GM18858 (cell line): ENCODE measurements at regions not wholly inside any gene's neighbourhood (a gene's known extent, or its start where the extent isn't known, plus 50 kb on each side); places are given as distances from the start of the nearest gene placed in this dataset.
"Not testable (repeated sequence)": the region's sequence is repeated elsewhere in the genome, so short reads cannot be mapped to it uniquely, and the experiment has no call there.

Experiments used
- ATAC-seq: cut with Tn5 transposase; IDR thresholded peaks from one replicate; pipeline ENCODE4 v1.9.1; 2021; ENCODE audit not compliant: unreplicated experiment

GRCh38 chrX:122626871-122627270, 557.2 kb upstream of the GRIA3 start:
- no peak for ATAC-seq

GRCh38 chrX:122641136-122641535, 542.9 kb upstream of the GRIA3 start:
- ATAC-seq = no peak

GRCh38 chrX:122641826-122642225, 542.3 kb upstream of the GRIA3 start:
- no peak for ATAC-seq

GRCh38 chrX:122655256-122655655, 528.8 kb upstream of the GRIA3 start:
- ATAC-seq = not testable (repeated sequence)

GRCh38 chrX:122666601-122667000, 517.5 kb upstream of the GRIA3 start:
- no peak for ATAC-seq

GRCh38 chrX:122667667-122668066, 516.4 kb upstream of the GRIA3 start:
- ATAC-seq = no peak

- no peak for ATAC-seq
Measured at GRCh38 chrX:122703762-122704161, 480.3 kb upstream of the GRIA3 start.

- no peak for ATAC-seq
Measured at GRCh38 chrX:122739770-122740169, 444.3 kb upstream of the GRIA3 start.

GRCh38 chrX:122770581-122770980, 413.5 kb upstream of the GRIA3 start:
- ATAC-seq = no peak

GRCh38 chrX:122771933-122772332, 412.1 kb upstream of the GRIA3 start:
- ATAC-seq = no peak

GRCh38 chrX:122777766-122778165, 406.3 kb upstream of the GRIA3 start:
- no peak for ATAC-seq

GRCh38 chrX:122783918-122784317, 400.2 kb upstream of the GRIA3 start:
- ATAC-seq = no peak

GRCh38 chrX:122787231-122787630, 396.8 kb upstream of the GRIA3 start:
- ATAC-seq = no peak

GRCh38 chrX:122788216-122788615, 395.9 kb upstream of the GRIA3 start:
- no peak for ATAC-seq

GRCh38 chrX:122790376-122791095, 393.5 kb upstream of the GRIA3 start:
- no peak for ATAC-seq

- no peak for ATAC-seq
Measured at GRCh38 chrX:122813876-122814275, 370.2 kb upstream of the GRIA3 start.

- ATAC-seq = no peak
Measured at GRCh38 chrX:122816288-122816687, 367.8 kb upstream of the GRIA3 start.

- ATAC-seq = no peak
Measured at GRCh38 chrX:122817321-122817955, 366.6 kb upstream of the GRIA3 start.

GRCh38 chrX:122818068-122818467, 366.0 kb upstream of the GRIA3 start:
- no peak for ATAC-seq

- ATAC-seq = no peak
Measured at GRCh38 chrX:122833230-122833629, 350.8 kb upstream of the GRIA3 start.

- ATAC-seq = no peak
Measured at GRCh38 chrX:122835886-122836285, 348.2 kb upstream of the GRIA3 start.

- ATAC-seq = no peak
Measured at GRCh38 chrX:122850326-122850725, 333.8 kb upstream of the GRIA3 start.

- ATAC-seq = no peak
Measured at GRCh38 chrX:122856205-122856604, 327.9 kb upstream of the GRIA3 start.
